COR-L47 (cell line): ENCODE measurements at regions not wholly inside any gene's neighbourhood (a gene's known extent, or its start where the extent isn't known, plus 50 kb on each side); places are given as distances from the start of the nearest gene placed in this dataset.

Source experiments
- DNase-seq: peaks from one replicate; lab custom pipeline; 2025; lab: John Stamatoyannopoulos, UW

- no peak for DNase-seq
These were observed 1062.0 kb downstream of the XPNPEP1 start for GRCh38 chr10:108861181-108861754.

- no peak for DNase-seq
These were observed 1071.1 kb downstream of the XPNPEP1 start for GRCh38 chr10:108852211-108852610.

GRCh38 chr10:108850138-108850854, 1073.0 kb downstream of the XPNPEP1 start:
- DNase-seq: no peak

- no peak for DNase-seq
These were observed 1073.6 kb downstream of the XPNPEP1 start for GRCh38 chr10:108849688-108850087.

- no peak for DNase-seq
These were observed 1074.1 kb downstream of the XPNPEP1 start for GRCh38 chr10:108849186-108849585.

- DNase-seq: no peak
These were observed 1075.3 kb downstream of the XPNPEP1 start for GRCh38 chr10:108848046-108848445.

GRCh38 chr10:108840944-108841343, 1082.4 kb downstream of the XPNPEP1 start:
- DNase-seq: no peak

GRCh38 chr10:108836362-108836761, 1086.9 kb downstream of the XPNPEP1 start:
- no peak for DNase-seq

- DNase-seq: no peak
These were observed 1101.3 kb downstream of the XPNPEP1 start for GRCh38 chr10:108822026-108822425.

GRCh38 chr10:108819302-108819701, 1104.0 kb downstream of the XPNPEP1 start:
- no peak for DNase-seq

GRCh38 chr10:108817584-108817983, 1105.7 kb downstream of the XPNPEP1 start:
- DNase-seq: no peak

- no peak for DNase-seq
These were observed 1106.2 kb downstream of the XPNPEP1 start for GRCh38 chr10:108817135-108817534.

GRCh38 chr10:108812906-108813305, 1110.4 kb downstream of the XPNPEP1 start:
- no peak for DNase-seq

- DNase-seq: no peak
These were observed 1111.0 kb downstream of the XPNPEP1 start for GRCh38 chr10:108812296-108812695.

GRCh38 chr10:108808228-108808627, 1115.1 kb downstream of the XPNPEP1 start:
- DNase-seq: no peak

GRCh38 chr10:108801775-108802517, 1121.4 kb downstream of the XPNPEP1 start:
- DNase-seq: no peak

GRCh38 chr10:108801220-108801619, 1122.1 kb downstream of the XPNPEP1 start:
- DNase-seq: no peak

- DNase-seq: no peak
These were observed 1125.7 kb downstream of the XPNPEP1 start for GRCh38 chr10:108797573-108797972.

GRCh38 chr10:108791794-108792474, 1131.4 kb downstream of the XPNPEP1 start:
- no peak for DNase-seq

GRCh38 chr10:108791030-108791429, 1132.3 kb downstream of the XPNPEP1 start:
- DNase-seq: no peak

- DNase-seq: no peak
These were observed 1133.4 kb downstream of the XPNPEP1 start for GRCh38 chr10:108789919-108790318.

- no peak for DNase-seq
These were observed 1134.0 kb downstream of the XPNPEP1 start for GRCh38 chr10:108789336-108789735.

- DNase-seq: no peak
These were observed 1134.4 kb downstream of the XPNPEP1 start for GRCh38 chr10:108788891-108789290.
